ENCODE measurements at regions not wholly inside any gene's neighbourhood (a gene's known extent, or its start where the extent isn't known, plus 50 kb on each side); places are given as distances from the start of the nearest gene placed in this dataset.

GRCh38 chr15:91538782-91539181 is 314.7 kb upstream of the SLCO3A1 start:
- no peak for TF ChIP-seq EZH2phosphoT487 (IDR thresholded peaks at IDR 0.05; ENCODE audit: insufficient read depth, low read depth)
- no peak for TF ChIP-seq EZH2 (IDR thresholded peaks at IDR 0.05; ENCODE audit: insufficient read depth, poor library complexity, severe bottlenecking)
